SK-N-SH (cell line): ENCODE measurements at regions not wholly inside any gene's neighbourhood (a gene's known extent, or its start where the extent isn't known, plus 50 kb on each side); places are given as distances from the start of the nearest gene placed in this dataset.

ENCODE experiments used
- CTCF ChIA-PET: fragments of 300-600, 350-600 bp; formaldehyde crosslinking; extraction: SDS; loops from one replicate; lab custom pipeline; 2021; lab: Yijun Ruan, JAX
- POLR2A ChIA-PET: fragments of 350-600 bp; sonication (Branson Sonifier 250); formaldehyde crosslinking; extraction: SDS; loops from one replicate; lab custom pipeline; 2020; ENCODE audit warnings: antibody characterized with exemption, inconsistent platforms; lab: Yijun Ruan, JAX
- DNase-seq: peaks from one replicate; pipeline ENCODE4 v3.0.0; 2012
- H2AFZ ChIP-seq: fragments of 200-600 bp; sonication (generic); 2 replicates; pipeline ENCODE4 v1.8.1; 2016; ENCODE audit warnings: antibody characterized with exemption, mild to moderate bottlenecking, low read depth
- H3F3A ChIP-seq: fragments of 200-600 bp; sonication (generic); replicated peaks from 2 replicates; pipeline ENCODE3; 2016; ENCODE audit warnings: antibody characterized with exemption, mild to moderate bottlenecking; ENCODE audit not compliant: insufficient read depth
- H3K27ac ChIP-seq, 2 experiments: fragments of 200-500 bp in 1 of 2; fragments of 200-600 bp in 1 of 2; sonication (Bioruptor generic) in 1 of 2; sonication (generic), shearing (Covaris generic) in 1 of 2; 2 replicates each; pipeline versions ENCODE4 v1.5.1 to v1.6.1; 2014 to 2016; ENCODE audit warnings: low read depth in 2 of 2, inconsistent platforms in 1 of 2, low read length in 1 of 2, mild to moderate bottlenecking in 1 of 2, mixed read lengths in 1 of 2
- H3K27me3 ChIP-seq: fragments of 200-600 bp; sonication (generic), shearing (Covaris generic); 2 replicates; pipeline ENCODE4 v1.6.1; 2016; ENCODE audit warnings: mixed run types; ENCODE audit not compliant: insufficient read depth
- H3K36me3 ChIP-seq, 2 experiments: fragments of 200-500 bp in 1 of 2; fragments of 200-600 bp in 1 of 2; sonication (Bioruptor generic) in 1 of 2; sonication (generic) in 1 of 2; replicated peaks in 1 of 2; 2 replicates each; pipeline versions ENCODE3 to v1.5.1; 2014 to 2016; ENCODE audit warnings: low read length in 1 of 2, mild to moderate bottlenecking in 1 of 2; ENCODE audit not compliant: insufficient read depth in 2 of 2, control insufficient read depth in 1 of 2
- H3K4me1 ChIP-seq, 2 experiments: fragments of 200-500 bp in 1 of 2; fragments of 200-600 bp in 1 of 2; sonication (Bioruptor generic) in 1 of 2; sonication (generic), shearing (Covaris generic) in 1 of 2; 2 replicates each; pipeline versions ENCODE4 v1.5.1 to v1.6.1; 2014 to 2016; ENCODE audit warnings: low read depth in 1 of 2, low read length in 1 of 2, mixed run types in 1 of 2; ENCODE audit not compliant: insufficient read depth in 2 of 2, control insufficient read depth in 1 of 2
- H3K4me2 ChIP-seq: fragments of 200-600 bp; sonication (generic), shearing (Covaris generic); 2 replicates; pipeline ENCODE4 v1.6.1; 2017; ENCODE audit warnings: mixed run types
- H3K4me3 ChIP-seq, 2 experiments: fragments of 200-500 bp in 1 of 2; fragments of 200-600 bp in 1 of 2; sonication (Bioruptor generic) in 1 of 2; sonication (generic), shearing (Covaris generic) in 1 of 2; 2 replicates each; pipeline versions ENCODE4 v1.5.1 to v1.8.1; 2014 to 2016; ENCODE audit warnings: low read depth in 2 of 2, inconsistent platforms in 1 of 2, low read length in 1 of 2, mild to moderate bottlenecking in 1 of 2, mixed read lengths in 1 of 2, moderate library complexity in 1 of 2
- H3K79me2 ChIP-seq: fragments of 200-600 bp; sonication (generic); 2 replicates; pipeline ENCODE4 v1.8.1; 2017; ENCODE audit warnings: mild to moderate bottlenecking; ENCODE audit not compliant: insufficient read depth
- H3K9ac ChIP-seq: fragments of 200-600 bp; sonication (generic); 2 replicates; pipeline ENCODE4 v1.6.1; 2017; ENCODE audit warnings: mixed run types
- H3K9me2 ChIP-seq: fragments of 200-600 bp; sonication (generic); 2 replicates; pipeline ENCODE4 v1.6.1; 2017; ENCODE audit warnings: mixed run types
- H3K9me3 ChIP-seq: fragments of 200-600 bp; sonication (generic); 2 replicates; pipeline ENCODE4 v1.6.1; 2017; ENCODE audit warnings: mixed run types, mild to moderate bottlenecking, moderate library complexity
- H4K20me1 ChIP-seq: fragments of 200-600 bp; sonication (generic); 2 replicates; pipeline ENCODE4 v1.6.1; 2017; ENCODE audit warnings: mild to moderate bottlenecking, mixed run types; ENCODE audit not compliant: insufficient read depth
- ELF1 ChIP-seq: IDR thresholded peaks from 2 replicates; pipeline ENCODE4 v1.4.0; 2012
- FOSL2 ChIP-seq: IDR thresholded peaks from 2 replicates; pipeline ENCODE4 v1.4.0; 2012; ENCODE audit warnings: low read depth, mild to moderate bottlenecking, moderate library complexity, borderline replicate concordance
- FOXM1 ChIP-seq: IDR thresholded peaks from 2 replicates; pipeline ENCODE4 v1.4.0; 2012; ENCODE audit warnings: low read depth, mild to moderate bottlenecking
- MXI1 ChIP-seq: IDR thresholded peaks from 2 replicates; pipeline ENCODE4 v1.6.1; 2012; ENCODE audit warnings: mild to moderate bottlenecking, low read depth, low read length, improper control_type of control experiment
- NRF1 ChIP-seq: IDR thresholded peaks from 2 replicates; pipeline ENCODE4 v1.6.1; 2012; ENCODE audit warnings: low read depth, mild to moderate bottlenecking, low read length
- RCOR1 ChIP-seq: fragments of 150-350 bp; IDR thresholded peaks from 2 replicates; pipeline ENCODE4 v1.6.1; 2017; ENCODE audit warnings: antibody characterized with exemption, low read length
- TEAD4 ChIP-seq: IDR thresholded peaks from 2 replicates; pipeline ENCODE4 v1.4.0; 2012; ENCODE audit warnings: mild to moderate bottlenecking, borderline replicate concordance; ENCODE audit not compliant: insufficient read depth
- WGBS: methylation state at CpG from one replicate; pipeline ENCODE4 v1.1.6; 2017; ENCODE audit warnings: low lambda C conversion rate; 5-methylcytosine and 5-hydroxymethylcytosine counted together
- TF ChIP-seq, protein P1 (sequence below): fragments of 200-600 bp; sonication (generic); IDR thresholded peaks from 2 replicates; pipeline ENCODE4 v1.6.1; 2017; ENCODE audit warnings: antibody characterized with exemption, mild to moderate bottlenecking, moderate library complexity
- TF ChIP-seq, protein P2 (sequence below): IDR thresholded peaks from 2 replicates; pipeline ENCODE4; 2012
- TF ChIP-seq, protein P3 (sequence below): fragments of 150-350 bp; IDR thresholded peaks from 2 replicates; pipeline ENCODE4 v1.6.1; 2016; ENCODE audit warnings: mild to moderate bottlenecking, low read depth, low read length
- TF ChIP-seq, protein P4 (sequence below): fragments of 150-350 bp; IDR thresholded peaks from 2 replicates; pipeline ENCODE4 v1.6.1; 2017; ENCODE audit warnings: antibody characterized with exemption, low read length, low read depth, borderline replicate concordance

DNA sequence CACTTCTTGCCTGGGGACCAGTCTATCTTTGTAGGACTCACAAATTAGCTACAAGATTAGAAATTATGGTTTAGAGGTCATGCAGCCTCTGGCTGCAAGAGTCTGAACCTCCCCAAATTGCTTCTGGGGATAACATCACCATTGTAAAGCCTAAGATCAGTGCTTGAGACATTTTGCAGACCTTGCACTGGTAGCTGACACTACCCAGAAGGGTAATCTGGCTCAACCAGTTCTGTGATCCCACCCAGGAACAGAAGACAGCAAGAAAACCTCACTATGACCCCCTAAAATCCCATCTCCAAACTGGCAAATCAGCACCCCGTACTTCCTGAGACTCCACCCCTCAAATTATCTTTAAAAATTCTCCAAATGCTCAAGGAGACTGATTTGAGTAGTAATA lies 58.2 kb upstream of the CDK13 start:
- Histone ChIP-seq H3K4me3 (no peak overlapping the region), H2AFZ (no peak overlapping the region)
- WGBS, result 4% methylated on average over 1 of the region's 1 CpG
- CTCF ChIA-PET, result interaction anchor here (0.7 to 12.7 kb wide), 3 partner anchors 13 to 311 kb away, joined by 3 to 224 read pairs (median 4); no protein-coding TSS in a partner anchor
- no peak for DNase-seq
- TF ChIP-seq TEAD4 (no peak), NRF1 (no peak), ELF1 (no peak), RCOR1 (no peak), FOXM1 (no peak)
- TF ChIP-seq, protein P1, sequence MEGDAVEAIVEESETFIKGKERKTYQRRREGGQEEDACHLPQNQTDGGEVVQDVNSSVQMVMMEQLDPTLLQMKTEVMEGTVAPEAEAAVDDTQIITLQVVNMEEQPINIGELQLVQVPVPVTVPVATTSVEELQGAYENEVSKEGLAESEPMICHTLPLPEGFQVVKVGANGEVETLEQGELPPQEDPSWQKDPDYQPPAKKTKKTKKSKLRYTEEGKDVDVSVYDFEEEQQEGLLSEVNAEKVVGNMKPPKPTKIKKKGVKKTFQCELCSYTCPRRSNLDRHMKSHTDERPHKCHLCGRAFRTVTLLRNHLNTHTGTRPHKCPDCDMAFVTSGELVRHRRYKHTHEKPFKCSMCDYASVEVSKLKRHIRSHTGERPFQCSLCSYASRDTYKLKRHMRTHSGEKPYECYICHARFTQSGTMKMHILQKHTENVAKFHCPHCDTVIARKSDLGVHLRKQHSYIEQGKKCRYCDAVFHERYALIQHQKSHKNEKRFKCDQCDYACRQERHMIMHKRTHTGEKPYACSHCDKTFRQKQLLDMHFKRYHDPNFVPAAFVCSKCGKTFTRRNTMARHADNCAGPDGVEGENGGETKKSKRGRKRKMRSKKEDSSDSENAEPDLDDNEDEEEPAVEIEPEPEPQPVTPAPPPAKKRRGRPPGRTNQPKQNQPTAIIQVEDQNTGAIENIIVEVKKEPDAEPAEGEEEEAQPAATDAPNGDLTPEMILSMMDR, result no peak
- TF ChIP-seq, protein P2, sequence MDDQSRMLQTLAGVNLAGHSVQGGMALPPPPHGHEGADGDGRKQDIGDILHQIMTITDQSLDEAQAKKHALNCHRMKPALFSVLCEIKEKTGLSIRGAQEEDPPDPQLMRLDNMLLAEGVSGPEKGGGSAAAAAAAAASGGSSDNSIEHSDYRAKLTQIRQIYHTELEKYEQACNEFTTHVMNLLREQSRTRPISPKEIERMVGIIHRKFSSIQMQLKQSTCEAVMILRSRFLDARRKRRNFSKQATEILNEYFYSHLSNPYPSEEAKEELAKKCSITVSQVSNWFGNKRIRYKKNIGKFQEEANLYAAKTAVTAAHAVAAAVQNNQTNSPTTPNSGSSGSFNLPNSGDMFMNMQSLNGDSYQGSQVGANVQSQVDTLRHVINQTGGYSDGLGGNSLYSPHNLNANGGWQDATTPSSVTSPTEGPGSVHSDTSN, result no peak
- TF ChIP-seq, protein P3, sequence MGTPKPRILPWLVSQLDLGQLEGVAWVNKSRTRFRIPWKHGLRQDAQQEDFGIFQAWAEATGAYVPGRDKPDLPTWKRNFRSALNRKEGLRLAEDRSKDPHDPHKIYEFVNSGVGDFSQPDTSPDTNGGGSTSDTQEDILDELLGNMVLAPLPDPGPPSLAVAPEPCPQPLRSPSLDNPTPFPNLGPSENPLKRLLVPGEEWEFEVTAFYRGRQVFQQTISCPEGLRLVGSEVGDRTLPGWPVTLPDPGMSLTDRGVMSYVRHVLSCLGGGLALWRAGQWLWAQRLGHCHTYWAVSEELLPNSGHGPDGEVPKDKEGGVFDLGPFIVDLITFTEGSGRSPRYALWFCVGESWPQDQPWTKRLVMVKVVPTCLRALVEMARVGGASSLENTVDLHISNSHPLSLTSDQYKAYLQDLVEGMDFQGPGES, result no peak
- TF ChIP-seq, protein P4, sequence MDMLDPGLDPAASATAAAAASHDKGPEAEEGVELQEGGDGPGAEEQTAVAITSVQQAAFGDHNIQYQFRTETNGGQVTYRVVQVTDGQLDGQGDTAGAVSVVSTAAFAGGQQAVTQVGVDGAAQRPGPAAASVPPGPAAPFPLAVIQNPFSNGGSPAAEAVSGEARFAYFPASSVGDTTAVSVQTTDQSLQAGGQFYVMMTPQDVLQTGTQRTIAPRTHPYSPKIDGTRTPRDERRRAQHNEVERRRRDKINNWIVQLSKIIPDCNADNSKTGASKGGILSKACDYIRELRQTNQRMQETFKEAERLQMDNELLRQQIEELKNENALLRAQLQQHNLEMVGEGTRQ, result no peak
- TF ChIP-seq, all 33 proteins: peak for 0
- H3K27me3 ChIP-seq, result peaks cover 18% of the 10 kb centered on the region; the same call in 1 of the 2 replicates
- H4K20me1 ChIP-seq, result no peaks in the 10 kb centered on the region
- H3K4me2 ChIP-seq, result no peak overlapping the region
- no peaks in the 10 kb centered on the region for H3K9me3 ChIP-seq
- no peaks in the 10 kb centered on the region; a peak in 1 of 4 replicates for H3K4me1 ChIP-seq
- no peaks in the 10 kb centered on the region for H3K79me2 ChIP-seq
- no peak overlapping the region for H3K9ac ChIP-seq
- H3K36me3 ChIP-seq, result no peaks in the 10 kb centered on the region
- POLR2A ChIA-PET, result no interaction called here
- H3K9me2 ChIP-seq, result no peaks in the 10 kb centered on the region
- H3K27ac ChIP-seq, result no peak overlapping the region
- no peaks in the 10 kb centered on the region for H3F3A ChIP-seq

DNA sequence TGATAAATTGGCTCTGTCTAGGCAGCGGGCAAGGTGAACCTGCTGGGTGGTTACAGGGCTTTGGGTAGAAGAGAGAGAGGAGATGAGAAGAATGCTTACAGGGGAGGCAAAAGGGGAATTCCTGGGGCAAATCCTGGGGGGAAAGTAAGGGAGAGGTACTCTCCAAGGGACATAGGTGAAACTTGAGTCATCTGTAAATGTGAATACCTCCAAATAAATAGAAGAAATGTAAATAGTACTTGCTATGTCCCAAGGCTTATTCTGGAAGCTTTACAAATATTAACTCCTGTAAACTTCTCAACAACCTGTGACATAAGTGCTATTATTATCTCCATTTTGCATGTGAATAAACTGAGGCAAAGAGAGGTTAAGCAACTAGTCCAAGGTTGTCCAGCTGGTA lies 57.7 kb upstream of the CDK13 start:
- H3K4me1 ChIP-seq, result no peaks in the 10 kb centered on the region; a peak in 1 of 4 replicates
- peaks cover 18% of the 10 kb centered on the region; the same call in 1 of the 2 replicates for H3K27me3 ChIP-seq
- no peaks in the 10 kb centered on the region for H4K20me1 ChIP-seq
- DNase-seq, result no peak
- TF ChIP-seq FOSL2 (no peak), FOXM1 (no peak), MXI1 (no peak)
- no peak overlapping the region for H3K9ac ChIP-seq
- no peaks in the 10 kb centered on the region for H3F3A ChIP-seq
- ChIA-PET CTCF (interaction anchor here (0.7 to 12.7 kb wide), 3 partner anchors 13 to 312 kb away, joined by 3 to 224 read pairs (median 4); no protein-coding TSS in a partner anchor), POLR2A (no interaction called here)
- no peaks in the 10 kb centered on the region for H3K9me2 ChIP-seq
- H3K79me2 ChIP-seq, result no peaks in the 10 kb centered on the region
- H3K36me3 ChIP-seq, result no peaks in the 10 kb centered on the region
- no peaks in the 10 kb centered on the region for H3K9me3 ChIP-seq
- no peak overlapping the region for H3K27ac ChIP-seq
- 39% methylated on average over 1 of the region's 1 CpG for WGBS
- no peak overlapping the region for H3K4me3 ChIP-seq
- H2AFZ ChIP-seq, result no peak overlapping the region
- no peak overlapping the region for H3K4me2 ChIP-seq
